22Rv1 (cell line): ENCODE measurements at regions not wholly inside any gene's neighbourhood (a gene's known extent, or its start where the extent isn't known, plus 50 kb on each side); places are given as distances from the start of the nearest gene placed in this dataset.

Experiments used
- CTCF ChIP-seq: fragments of 450-650 bp; IDR thresholded peaks from 2 replicates; pipeline ENCODE4 v1.5.1; 2017; ENCODE audit warnings: mild to moderate bottlenecking
- ZFX ChIP-seq: fragments of 450-650 bp; IDR thresholded peaks from 2 replicates; pipeline ENCODE4 v1.6.1; 2017; ENCODE audit warnings: antibody characterized with exemption, borderline replicate concordance

- no peak for TF ChIP-seq CTCF
- TF ChIP-seq ZFX: no peak
Observed at GRCh38 chr13:107827840-107828549, 387.3 kb downstream of the LIG4 start.
